ENCODE measurements at regions not wholly inside any gene's neighbourhood (a gene's known extent, or its start where the extent isn't known, plus 50 kb on each side); places are given as distances from the start of the nearest gene placed in this dataset.

- Histone ChIP-seq H3K27me3 (ENCODE audit: control insufficient read depth, insufficient read depth, low read length, poor library complexity, severe bottlenecking) (peaks cover 8% of the 10 kb centered on the region), H3K36me3 (ENCODE audit: control insufficient read depth, insufficient read depth, low read length) (no peaks in the 10 kb centered on the region), H3K9ac (ENCODE audit: extremely low read depth, low read length, poor library complexity, severe bottlenecking) (no peak overlapping the region), H3K4me1 (ENCODE audit: control insufficient read depth, insufficient read depth, low read length) (no peaks in the 10 kb centered on the region), H3K9me3 (ENCODE audit: control insufficient read depth, low read length) (no peaks in the 10 kb centered on the region), H3K27ac (ENCODE audit: low read depth, low read length) (no peak overlapping the region), H3K4me3 (ENCODE audit: low read length) (no peak overlapping the region)
- no peak overlapping the region for H3K27ac Mint-ChIP-seq
- no peak for DNase-seq
- H3K9me3 Mint-ChIP-seq: no peaks in the 10 kb centered on the region
- H3K36me3 Mint-ChIP-seq (ENCODE audit: low read depth): no peaks in the 10 kb centered on the region
- 83 to 95% methylated on average over 1 to 3 of the region's 4 CpGs for WGBS, 2 experiments (ENCODE audit: insufficient coverage in 1 of 2, insufficient read length in 1 of 2)
- H3K27me3 Mint-ChIP-seq (ENCODE audit: insufficient read depth): no peaks in the 10 kb centered on the region
- H3K4me3 Mint-ChIP-seq: no peak overlapping the region
- no peak for TF ChIP-seq CTCF (conservative IDR thresholded peaks at IDR 0.05)
- H3K4me1 Mint-ChIP-seq: no peaks in the 10 kb centered on the region
Measured at GRCh38 chr1:62928885-62929284, 145.0 kb downstream of the ATG4C start.

GRCh38 chr1:62937634-62938296 lies 153.8 kb downstream of the ATG4C start:
- Mint-ChIP-seq H3K27ac (no peak overlapping the region), H3K4me1 (no peaks in the 10 kb centered on the region), H3K9me3 (no peaks in the 10 kb centered on the region), H3K4me3 (no peak overlapping the region), H3K36me3 (ENCODE audit: low read depth) (no peaks in the 10 kb centered on the region), H3K27me3 (ENCODE audit: insufficient read depth) (peaks cover 4% of the 10 kb centered on the region)
- no peak for TF ChIP-seq CTCF (conservative IDR thresholded peaks at IDR 0.05)
- Histone ChIP-seq H3K27ac (ENCODE audit: low read depth, low read length) (no peak overlapping the region), H3K4me3 (ENCODE audit: low read length) (no peak overlapping the region), H3K36me3 (ENCODE audit: control insufficient read depth, insufficient read depth, low read length) (no peaks in the 10 kb centered on the region), H3K9ac (ENCODE audit: extremely low read depth, low read length, poor library complexity, severe bottlenecking) (no peak overlapping the region), H3K9me3 (ENCODE audit: control insufficient read depth, low read length) (no peaks in the 10 kb centered on the region), H3K4me1 (ENCODE audit: control insufficient read depth, insufficient read depth, low read length) (no peaks in the 10 kb centered on the region), H3K27me3 (ENCODE audit: control insufficient read depth, insufficient read depth, low read length, poor library complexity, severe bottlenecking) (peaks cover 5% of the 10 kb centered on the region)
- WGBS, 2 experiments (ENCODE audit: insufficient coverage in 1 of 2, insufficient read length in 1 of 2): 91 to 97% methylated on average over 4 to 6 of the region's 6 CpGs
- no peak for DNase-seq

- Histone ChIP-seq H3K4me1 (ENCODE audit: control insufficient read depth, insufficient read depth, low read length) (no peaks in the 10 kb centered on the region), H3K4me3 (ENCODE audit: low read length) (no peak overlapping the region), H3K9ac (ENCODE audit: extremely low read depth, low read length, poor library complexity, severe bottlenecking) (no peak overlapping the region), H3K9me3 (ENCODE audit: control insufficient read depth, low read length) (no peaks in the 10 kb centered on the region), H3K27ac (ENCODE audit: low read depth, low read length) (no peak overlapping the region), H3K36me3 (ENCODE audit: control insufficient read depth, insufficient read depth, low read length) (no peaks in the 10 kb centered on the region), H3K27me3 (ENCODE audit: control insufficient read depth, insufficient read depth, low read length, poor library complexity, severe bottlenecking) (no peaks in the 10 kb centered on the region)
- Mint-ChIP-seq H3K36me3 (ENCODE audit: low read depth) (no peaks in the 10 kb centered on the region), H3K27ac (no peak overlapping the region), H3K4me1 (no peaks in the 10 kb centered on the region), H3K27me3 (ENCODE audit: insufficient read depth) (peaks cover 2% of the 10 kb centered on the region), H3K9me3 (no peaks in the 10 kb centered on the region), H3K4me3 (no peak overlapping the region)
- no peak for DNase-seq
- WGBS, 2 experiments (ENCODE audit: insufficient coverage in 1 of 2, insufficient read length in 1 of 2): 78 to 100% methylated on average over 1 to 2 of the region's 2 CpGs
- no peak for TF ChIP-seq CTCF (conservative IDR thresholded peaks at IDR 0.05)
Measured at GRCh38 chr1:62941780-62942179, 157.8 kb downstream of the ATG4C start.
